ENCODE measurements at regions not wholly inside any gene's neighbourhood (a gene's known extent, or its start where the extent isn't known, plus 50 kb on each side); places are given as distances from the start of the nearest gene placed in this dataset.

DNA sequence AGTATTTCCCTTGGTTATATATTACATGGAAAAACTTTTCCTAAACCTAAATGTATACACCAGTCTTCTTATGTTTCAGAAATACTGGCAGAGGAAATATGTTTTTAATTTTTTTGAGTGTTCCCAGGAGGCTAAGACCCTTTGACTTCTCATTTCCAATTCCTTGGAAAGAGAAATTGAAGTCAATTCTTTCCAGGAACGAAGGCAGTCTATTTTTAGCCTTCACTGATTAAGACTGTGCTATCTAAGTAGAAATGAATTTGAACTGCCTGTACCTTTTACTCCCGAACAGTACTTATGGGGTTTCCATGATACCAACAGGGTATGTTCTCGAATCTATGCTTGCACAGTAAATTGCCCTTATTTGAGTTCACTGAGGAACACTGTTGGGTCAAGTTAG is 340.3 kb upstream of the CD180 start:
- no peak for TF ChIP-seq CTCF (IDR thresholded peaks at IDR 0.05; ENCODE audit: low read depth, low read length, poor library complexity, severe bottlenecking)
- no peak for TF ChIP-seq EZH2phosphoT487 (IDR thresholded peaks at IDR 0.05; ENCODE audit: borderline replicate concordance, low read length)
- Histone ChIP-seq H3F3A (ENCODE audit: control insufficient read depth, insufficient read depth) (no peaks in the 10 kb centered on the region), H3K27ac (ENCODE audit: low read depth, low read length) (no peak overlapping the region), H3K9me3 (ENCODE audit: control insufficient read depth, insufficient read depth, low read length) (no peaks in the 10 kb centered on the region), H3K4me1 (ENCODE audit: control insufficient read depth, low read length) (no peaks in the 10 kb centered on the region), H3K9me2 (replicated peaks; ENCODE audit: control insufficient read depth, low read length) (no peaks in the 10 kb centered on the region), H3K36me3 (ENCODE audit: control insufficient read depth, low read length) (no peaks in the 10 kb centered on the region), H3K4me2 (ENCODE audit: low read length) (no peak overlapping the region), H3K4me3 (ENCODE audit: low read length) (no peak overlapping the region), H3K27me3 (ENCODE audit: control insufficient read depth, low read length) (no peaks in the 10 kb centered on the region), H3K79me2 (ENCODE audit: control insufficient read depth, low read length) (no peaks in the 10 kb centered on the region), H4K20me1 (ENCODE audit: control insufficient read depth, insufficient read depth, low read depth, low read length) (no peaks in the 10 kb centered on the region)

- H3K79me2 ChIP-seq (ENCODE audit: control insufficient read depth, low read length) = no peaks in the 10 kb centered on the region
- no peak overlapping the region for H3K27ac ChIP-seq (ENCODE audit: low read depth, low read length)
- no peaks in the 10 kb centered on the region for H3K4me1 ChIP-seq (ENCODE audit: control insufficient read depth, low read length)
- H3K9me2 ChIP-seq (replicated peaks; ENCODE audit: control insufficient read depth, low read length) = no peaks in the 10 kb centered on the region
- no peaks in the 10 kb centered on the region for H4K20me1 ChIP-seq (ENCODE audit: control insufficient read depth, insufficient read depth, low read depth, low read length)
- no peaks in the 10 kb centered on the region for H3K36me3 ChIP-seq (ENCODE audit: control insufficient read depth, low read length)
- H3K27me3 ChIP-seq (ENCODE audit: control insufficient read depth, low read length) = no peaks in the 10 kb centered on the region
- TF ChIP-seq CTCF (IDR thresholded peaks at IDR 0.05; ENCODE audit: low read depth, low read length, poor library complexity, severe bottlenecking) (no peak), EZH2phosphoT487 (IDR thresholded peaks at IDR 0.05; ENCODE audit: borderline replicate concordance, low read length) (no peak)
- no peak overlapping the region for H3K4me3 ChIP-seq (ENCODE audit: low read length)
- no peaks in the 10 kb centered on the region for H3K9me3 ChIP-seq (ENCODE audit: control insufficient read depth, insufficient read depth, low read length)
- H3F3A ChIP-seq (ENCODE audit: control insufficient read depth, insufficient read depth) = no peaks in the 10 kb centered on the region
- H3K4me2 ChIP-seq (ENCODE audit: low read length) = no peak overlapping the region
Observed at GRCh38 chr5:67530609-67531255, 334.1 kb upstream of the CD180 start.

GRCh38 chr5:67528953-67529352 is 332.4 kb upstream of the CD180 start:
- H4K20me1 ChIP-seq (ENCODE audit: control insufficient read depth, insufficient read depth, low read depth, low read length) = no peaks in the 10 kb centered on the region
- no peak overlapping the region for H3K27ac ChIP-seq (ENCODE audit: low read depth, low read length)
- no peak overlapping the region for H3K4me3 ChIP-seq (ENCODE audit: low read length)
- H3K79me2 ChIP-seq (ENCODE audit: control insufficient read depth, low read length) = no peaks in the 10 kb centered on the region
- no peaks in the 10 kb centered on the region for H3K36me3 ChIP-seq (ENCODE audit: control insufficient read depth, low read length)
- H3K4me1 ChIP-seq (ENCODE audit: control insufficient read depth, low read length) = no peaks in the 10 kb centered on the region
- H3K27me3 ChIP-seq (ENCODE audit: control insufficient read depth, low read length) = no peaks in the 10 kb centered on the region
- no peaks in the 10 kb centered on the region for H3K9me2 ChIP-seq (replicated peaks; ENCODE audit: control insufficient read depth, low read length)
- H3K4me2 ChIP-seq (ENCODE audit: low read length) = no peak overlapping the region
- TF ChIP-seq EZH2phosphoT487 (IDR thresholded peaks at IDR 0.05; ENCODE audit: borderline replicate concordance, low read length) (no peak), CTCF (IDR thresholded peaks at IDR 0.05; ENCODE audit: low read depth, low read length, poor library complexity, severe bottlenecking) (no peak)
- H3K9me3 ChIP-seq (ENCODE audit: control insufficient read depth, insufficient read depth, low read length) = no peaks in the 10 kb centered on the region
- H3F3A ChIP-seq (ENCODE audit: control insufficient read depth, insufficient read depth) = no peaks in the 10 kb centered on the region

Data from DOHH2 (cell line).